ENCODE measurements at regions not wholly inside any gene's neighbourhood (a gene's known extent, or its start where the extent isn't known, plus 50 kb on each side); places are given as distances from the start of the nearest gene placed in this dataset.

DNA sequence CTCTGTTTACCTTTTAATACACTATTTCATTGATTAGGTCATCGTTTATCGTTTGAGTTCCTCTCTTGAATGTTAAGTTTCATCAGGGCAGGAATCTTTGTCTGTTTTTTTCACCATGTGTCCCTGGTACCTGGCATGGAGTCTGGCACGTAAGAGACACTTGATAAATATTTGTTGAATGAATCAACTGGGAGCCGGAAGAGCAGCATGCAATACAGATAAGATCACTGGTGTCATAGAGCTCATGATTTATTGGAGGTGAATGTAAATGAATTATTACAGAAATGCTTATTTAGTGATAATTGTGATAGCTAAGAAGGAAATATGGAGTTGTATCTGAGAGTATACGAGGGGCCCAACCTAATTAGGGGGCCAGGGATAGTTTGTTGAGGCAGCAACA is 62.8 kb downstream of the UCHL1 start:
- TF ChIP-seq CTCF (IDR thresholded peaks at IDR 0.05; ENCODE audit: control extremely low read depth in 1 of 3, insufficient read depth in 1 of 3, low read depth in 1 of 3, low read length in 3 of 3), result no peak
- TF ChIP-seq RAD21 (IDR thresholded peaks at IDR 0.05 in 1 of 2, conservative IDR thresholded peaks at IDR 0.05 in 1 of 2; ENCODE audit: low read depth in 2 of 2, low read length in 2 of 2), result no peak
- no peak for TF ChIP-seq POLR2AphosphoS5 (IDR thresholded peaks at IDR 0.05; ENCODE audit: low read depth, low read length)
- no peak for TF ChIP-seq NRF1 (IDR thresholded peaks at IDR 0.05; ENCODE audit: low read depth, low read length)
- no peak for TF ChIP-seq HDAC6 (IDR thresholded peaks at IDR 0.05; ENCODE audit: low read depth, low read length)
- no peak for TF ChIP-seq EZH2 (IDR thresholded peaks at IDR 0.05; ENCODE audit: low read depth, low read length, severe bottlenecking)
- no peak for TF ChIP-seq TAF1 (IDR thresholded peaks at IDR 0.05; ENCODE audit: low read depth, low read length)
- TF ChIP-seq E2F6 (IDR thresholded peaks at IDR 0.05), result no peak
- no peak for TF ChIP-seq BRCA1 (IDR thresholded peaks at IDR 0.05; ENCODE audit: low read depth, low read length)
- TF ChIP-seq TAF7 (optimal IDR thresholded peaks at IDR 0.05; ENCODE audit: borderline replicate concordance, low read depth, low read length), result no peak
